Esophagus (tissue), 2 donors: ENCODE measurements at regions not wholly inside any gene's neighbourhood (a gene's known extent, or its start where the extent isn't known, plus 50 kb on each side); places are given as distances from the start of the nearest gene placed in this dataset.
"Not testable (repeated sequence)": the region's sequence is repeated elsewhere in the genome, so short reads cannot be mapped to it uniquely, and the experiment has no call there.

Source experiments
- H3K27ac ChIP-seq, 2 donors: one replicate each; pipeline ENCODE4 v1.5.1; 2013; ENCODE audit warnings: low read depth in 2 of 2, mild to moderate bottlenecking in 2 of 2, inconsistent platforms in 1 of 2, low read length in 1 of 2, moderate library complexity in 1 of 2
- H3K27me3 ChIP-seq, 2 donors: one replicate each; pipeline ENCODE4 v1.6.1; 2013; ENCODE audit warnings: low read length in 2 of 2, control low read depth in 1 of 2, mild to moderate bottlenecking in 1 of 2; ENCODE audit not compliant: insufficient read depth in 2 of 2, control insufficient read depth in 1 of 2
- H3K36me3 ChIP-seq, 2 donors: one replicate each; pipeline ENCODE4 v1.6.1; 2013; ENCODE audit warnings: low read length in 1 of 2; ENCODE audit not compliant: control insufficient read depth in 2 of 2, insufficient read depth in 2 of 2
- H3K4me1 ChIP-seq, 2 donors: one replicate each; pipeline ENCODE4 v1.6.1; 2013; ENCODE audit warnings: low read length in 1 of 2; ENCODE audit not compliant: control insufficient read depth in 2 of 2, insufficient read depth in 2 of 2
- H3K4me3 ChIP-seq, 2 donors: one replicate each; pipeline ENCODE4 v1.5.1; 2013; ENCODE audit warnings: low read length in 2 of 2, mild to moderate bottlenecking in 2 of 2, low read depth in 1 of 2, moderate library complexity in 1 of 2
- H3K9me3 ChIP-seq, 2 donors: one replicate each; pipeline ENCODE4 v1.6.1; 2013; ENCODE audit warnings: mild to moderate bottlenecking in 2 of 2, low read depth in 1 of 2, low read length in 1 of 2, moderate library complexity in 1 of 2; ENCODE audit not compliant: control insufficient read depth in 2 of 2, insufficient read depth in 1 of 2
- WGBS, 2 donors: extraction: QIAGEN DNeasy Blood & Tissue Kit; methylation state at CpG; one replicate each; pipeline ENCODE4 v1.1.7; 2013; 5-methylcytosine and 5-hydroxymethylcytosine counted together
- donor health status: healthy with polysubstance abuse.
- donor health status: Bipolar disorder and iron deficiency.

- H3K9me3 ChIP-seq, H3K4me1 ChIP-seq, H3K36me3 ChIP-seq, H3K27me3 ChIP-seq, H3K27ac ChIP-seq, H3K4me3 ChIP-seq: not testable (repeated sequence)
- 79 to 85% methylated on average over 1 of the region's 2 CpGs for WGBS, 2 donors
These were observed 188.2 kb upstream of the PLGLB2 start for GRCh38 chr2:87559735-87560134.

- not testable (repeated sequence) for H3K4me3 ChIP-seq, H3K4me1 ChIP-seq, H3K27ac ChIP-seq, H3K27me3 ChIP-seq, H3K36me3 ChIP-seq, H3K9me3 ChIP-seq
- 93 to 94% methylated on average over 1 of the region's 3 CpGs for WGBS, 2 donors
These were observed 182.8 kb upstream of the PLGLB2 start for GRCh38 chr2:87565116-87565515.

- WGBS, 2 donors, result 85 to 91% methylated on average over 3 of the region's 3 CpGs
- H3K27ac ChIP-seq, H3K36me3 ChIP-seq, H3K27me3 ChIP-seq, H3K4me3 ChIP-seq, H3K4me1 ChIP-seq, H3K9me3 ChIP-seq: not testable (repeated sequence)
These were observed 181.4 kb upstream of the PLGLB2 start for GRCh38 chr2:87566531-87566930.

- not testable (repeated sequence) for H3K4me1 ChIP-seq, H3K9me3 ChIP-seq, H3K4me3 ChIP-seq, H3K27ac ChIP-seq, H3K27me3 ChIP-seq, H3K36me3 ChIP-seq
- WGBS, 2 donors, result 90 to 91% methylated on average over 10 of the region's 11 CpGs
These were observed 180.8 kb upstream of the PLGLB2 start for GRCh38 chr2:87567093-87567492.

GRCh38 chr2:87567912-87568311 lies 180.0 kb upstream of the PLGLB2 start:
- not testable (repeated sequence) for H3K4me3 ChIP-seq, H3K9me3 ChIP-seq, H3K27me3 ChIP-seq, H3K36me3 ChIP-seq, H3K27ac ChIP-seq, H3K4me1 ChIP-seq
- 94 to 95% methylated on average over 2 of the region's 3 CpGs for WGBS, 2 donors

GRCh38 chr2:87568554-87569278 lies 179.2 kb upstream of the PLGLB2 start:
- not testable (repeated sequence) for H3K36me3 ChIP-seq, H3K4me1 ChIP-seq, H3K9me3 ChIP-seq, H3K4me3 ChIP-seq, H3K27me3 ChIP-seq, H3K27ac ChIP-seq
- WGBS, 2 donors, result 88 to 93% methylated on average over 8 of the region's 10 CpGs

- H3K4me3 ChIP-seq, H3K36me3 ChIP-seq, H3K27ac ChIP-seq, H3K4me1 ChIP-seq, H3K9me3 ChIP-seq, H3K27me3 ChIP-seq: not testable (repeated sequence)
- 80% methylated on average over 9 to 10 of the region's 11 CpGs for WGBS, 2 donors
These were observed 178.0 kb upstream of the PLGLB2 start for GRCh38 chr2:87569689-87570397.

- H3K27ac ChIP-seq, H3K27me3 ChIP-seq, H3K4me1 ChIP-seq, H3K9me3 ChIP-seq, H3K36me3 ChIP-seq, H3K4me3 ChIP-seq: not testable (repeated sequence)
- 75 to 97% methylated on average over 1 to 2 of the region's 8 CpGs for WGBS, 2 donors
These were observed 175.9 kb upstream of the PLGLB2 start for GRCh38 chr2:87571889-87572465.

- not testable (repeated sequence) for H3K4me1 ChIP-seq, H3K9me3 ChIP-seq, H3K4me3 ChIP-seq, H3K27me3 ChIP-seq, H3K36me3 ChIP-seq, H3K27ac ChIP-seq
- 85 to 87% methylated on average over 5 to 7 of the region's 12 CpGs for WGBS, 2 donors
These were observed 175.0 kb upstream of the PLGLB2 start for GRCh38 chr2:87572906-87573305.
